22Rv1 (cell line): ENCODE measurements at regions not wholly inside any gene's neighbourhood (a gene's known extent, or its start where the extent isn't known, plus 50 kb on each side); places are given as distances from the start of the nearest gene placed in this dataset.

Experiments
- H3K27ac ChIP-seq: fragments of 450-650 bp; 2 replicates; pipeline ENCODE4 v1.5.1; 2017
- ZFX ChIP-seq: fragments of 450-650 bp; IDR thresholded peaks from 2 replicates; pipeline ENCODE4 v1.6.1; 2017; ENCODE audit warnings: antibody characterized with exemption, borderline replicate concordance
- TF ChIP-seq, protein P1 (sequence below): fragments of 450-650 bp; IDR thresholded peaks from 2 replicates; pipeline ENCODE4 v1.5.1; 2017; ENCODE audit warnings: mild to moderate bottlenecking

GRCh38 chr1:239587066-239587465 is 200.7 kb downstream of the CHRM3 start:
- TF ChIP-seq, protein P1, sequence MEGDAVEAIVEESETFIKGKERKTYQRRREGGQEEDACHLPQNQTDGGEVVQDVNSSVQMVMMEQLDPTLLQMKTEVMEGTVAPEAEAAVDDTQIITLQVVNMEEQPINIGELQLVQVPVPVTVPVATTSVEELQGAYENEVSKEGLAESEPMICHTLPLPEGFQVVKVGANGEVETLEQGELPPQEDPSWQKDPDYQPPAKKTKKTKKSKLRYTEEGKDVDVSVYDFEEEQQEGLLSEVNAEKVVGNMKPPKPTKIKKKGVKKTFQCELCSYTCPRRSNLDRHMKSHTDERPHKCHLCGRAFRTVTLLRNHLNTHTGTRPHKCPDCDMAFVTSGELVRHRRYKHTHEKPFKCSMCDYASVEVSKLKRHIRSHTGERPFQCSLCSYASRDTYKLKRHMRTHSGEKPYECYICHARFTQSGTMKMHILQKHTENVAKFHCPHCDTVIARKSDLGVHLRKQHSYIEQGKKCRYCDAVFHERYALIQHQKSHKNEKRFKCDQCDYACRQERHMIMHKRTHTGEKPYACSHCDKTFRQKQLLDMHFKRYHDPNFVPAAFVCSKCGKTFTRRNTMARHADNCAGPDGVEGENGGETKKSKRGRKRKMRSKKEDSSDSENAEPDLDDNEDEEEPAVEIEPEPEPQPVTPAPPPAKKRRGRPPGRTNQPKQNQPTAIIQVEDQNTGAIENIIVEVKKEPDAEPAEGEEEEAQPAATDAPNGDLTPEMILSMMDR: no peak
- no peak for TF ChIP-seq ZFX
- peak overlapping the region; percentile 32 for H3K27ac ChIP-seq

- TF ChIP-seq, protein P1: no peak
- no peak for TF ChIP-seq ZFX
- peak overlapping the region; percentile 32 for H3K27ac ChIP-seq
Measured at GRCh38 chr1:239587574-239588369, 201.4 kb downstream of the CHRM3 start.

- TF ChIP-seq ZFX: no peak
- TF ChIP-seq, protein P1: no peak
- no peak overlapping the region for H3K27ac ChIP-seq
Measured at GRCh38 chr1:239590556-239590955, 204.2 kb downstream of the CHRM3 start.

DNA sequence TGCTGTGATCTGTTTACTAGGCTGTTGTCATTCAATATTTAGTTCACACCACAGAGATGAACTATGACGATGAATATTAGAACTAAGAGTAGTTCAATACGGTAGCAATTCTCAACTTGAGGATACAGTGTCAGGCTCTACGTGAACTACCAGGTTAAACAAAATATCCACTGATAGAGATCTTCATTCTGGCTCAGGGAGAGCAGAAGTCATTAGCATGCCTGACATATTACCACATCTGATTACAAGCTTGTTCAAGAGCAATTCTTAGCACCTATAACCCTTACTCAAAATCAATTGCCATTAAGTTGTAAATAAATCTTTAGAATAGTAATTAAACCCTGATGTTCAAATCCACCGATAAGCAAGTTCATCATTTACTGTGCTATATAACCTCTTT is 207.2 kb downstream of the CHRM3 start:
- TF ChIP-seq, protein P1: no peak

DNA sequence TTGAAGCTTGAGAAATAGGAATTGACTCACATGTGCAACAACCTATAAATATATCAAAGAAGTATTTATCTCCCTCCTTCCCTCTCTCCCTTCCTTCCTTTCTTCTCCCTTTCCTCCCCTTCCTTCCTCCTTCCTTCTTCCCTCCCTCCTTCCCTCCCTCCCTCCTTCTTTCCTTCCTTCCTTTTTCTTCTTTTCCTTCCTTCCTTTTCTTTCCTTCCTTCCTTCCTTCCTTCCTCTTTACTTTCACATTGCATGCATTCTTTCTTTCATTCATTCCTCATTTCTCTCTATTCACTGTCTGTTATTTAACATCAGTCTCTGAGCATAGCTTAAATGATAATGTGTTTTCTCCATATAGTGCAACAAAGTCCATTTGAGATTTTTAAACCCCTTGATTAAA is 214.2 kb downstream of the CHRM3 start:
- H3K27ac ChIP-seq: no peak overlapping the region
- no peak for TF ChIP-seq ZFX
- TF ChIP-seq, protein P1: no peak

More for the DNA sequence above, 207.2 kb downstream of the CHRM3 start:
- H3K27ac ChIP-seq: no peak overlapping the region

DNA sequence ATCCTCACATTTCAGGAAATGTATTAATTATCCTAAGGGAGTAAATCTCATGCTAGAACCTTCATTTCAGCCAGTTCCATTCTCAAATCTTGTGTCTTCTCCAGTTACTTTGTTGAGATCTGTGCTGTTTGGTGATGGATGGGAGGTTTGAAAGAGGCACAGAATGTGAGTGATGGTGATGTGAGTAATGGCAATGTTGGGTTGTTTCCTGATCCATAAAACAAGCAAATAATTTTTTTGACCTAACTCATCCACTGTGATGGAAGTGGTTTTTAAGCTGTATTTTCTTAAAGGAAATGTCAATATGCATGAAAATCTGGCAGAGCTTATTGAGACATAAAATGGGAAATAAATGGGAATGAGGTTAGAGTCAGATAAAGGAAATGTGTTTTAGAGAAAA is 214.7 kb downstream of the CHRM3 start:
- no peak overlapping the region for H3K27ac ChIP-seq
- TF ChIP-seq ZFX: no peak
- TF ChIP-seq, protein P1: no peak

DNA sequence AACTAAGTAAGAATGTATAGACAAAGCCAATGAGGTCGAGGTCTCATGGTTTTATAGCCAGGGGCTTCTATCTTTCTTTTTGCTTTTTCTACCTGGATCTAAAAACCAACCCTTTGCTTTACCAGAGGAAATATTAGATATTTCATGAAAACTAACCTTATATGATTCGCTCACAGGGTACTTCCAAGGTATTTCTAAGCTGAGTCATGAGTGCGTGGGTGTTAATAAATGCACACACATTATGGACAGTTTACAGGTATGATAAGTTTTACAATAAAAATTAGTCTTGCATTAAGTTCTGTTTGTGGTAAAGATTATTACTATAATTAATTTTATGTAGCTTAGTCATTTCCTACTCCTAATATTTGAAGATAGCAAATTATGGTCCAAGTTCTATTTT is 217.2 kb downstream of the CHRM3 start:
- no peak for TF ChIP-seq ZFX
- TF ChIP-seq, protein P1: no peak

More for the DNA sequence above, 217.2 kb downstream of the CHRM3 start:
- no peak overlapping the region for H3K27ac ChIP-seq
